ENCODE measurements at regions not wholly inside any gene's neighbourhood (a gene's known extent, or its start where the extent isn't known, plus 50 kb on each side); places are given as distances from the start of the nearest gene placed in this dataset.

DNA sequence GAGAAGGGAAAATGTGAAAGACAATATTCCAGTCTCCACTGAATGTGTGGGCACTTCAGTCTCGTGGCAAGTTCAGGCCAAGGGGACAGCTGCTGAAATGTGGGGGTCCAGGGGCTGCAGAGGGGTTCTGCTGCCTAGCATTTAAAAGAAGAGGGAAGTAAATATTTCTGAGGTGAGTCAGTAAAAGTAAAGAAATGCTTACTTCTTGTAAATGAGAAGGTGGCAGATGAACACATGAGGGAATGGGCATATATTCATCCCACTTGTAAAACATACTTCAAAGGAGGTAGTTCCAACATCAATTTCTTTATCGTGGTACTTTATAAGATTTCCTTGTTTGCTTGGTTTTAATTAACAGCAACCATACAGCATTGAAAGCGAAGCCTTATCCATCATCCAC is 63.1 kb upstream of the HIVEP3 start:
- no peak for TF ChIP-seq POLR2A (IDR thresholded peaks at IDR 0.05)
- no peak for TF ChIP-seq EP300 (IDR thresholded peaks at IDR 0.05)
- no peak for TF ChIP-seq POLR2AphosphoS5 (IDR thresholded peaks at IDR 0.05)
- TF ChIP-seq, protein P1, sequence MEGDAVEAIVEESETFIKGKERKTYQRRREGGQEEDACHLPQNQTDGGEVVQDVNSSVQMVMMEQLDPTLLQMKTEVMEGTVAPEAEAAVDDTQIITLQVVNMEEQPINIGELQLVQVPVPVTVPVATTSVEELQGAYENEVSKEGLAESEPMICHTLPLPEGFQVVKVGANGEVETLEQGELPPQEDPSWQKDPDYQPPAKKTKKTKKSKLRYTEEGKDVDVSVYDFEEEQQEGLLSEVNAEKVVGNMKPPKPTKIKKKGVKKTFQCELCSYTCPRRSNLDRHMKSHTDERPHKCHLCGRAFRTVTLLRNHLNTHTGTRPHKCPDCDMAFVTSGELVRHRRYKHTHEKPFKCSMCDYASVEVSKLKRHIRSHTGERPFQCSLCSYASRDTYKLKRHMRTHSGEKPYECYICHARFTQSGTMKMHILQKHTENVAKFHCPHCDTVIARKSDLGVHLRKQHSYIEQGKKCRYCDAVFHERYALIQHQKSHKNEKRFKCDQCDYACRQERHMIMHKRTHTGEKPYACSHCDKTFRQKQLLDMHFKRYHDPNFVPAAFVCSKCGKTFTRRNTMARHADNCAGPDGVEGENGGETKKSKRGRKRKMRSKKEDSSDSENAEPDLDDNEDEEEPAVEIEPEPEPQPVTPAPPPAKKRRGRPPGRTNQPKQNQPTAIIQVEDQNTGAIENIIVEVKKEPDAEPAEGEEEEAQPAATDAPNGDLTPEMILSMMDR (IDR thresholded peaks at IDR 0.05), result no peak
- Histone ChIP-seq H3K36me3 (no peaks in the 10 kb centered on the region), H3K9me3 (no peaks in the 10 kb centered on the region), H3K27me3 (no peaks in the 10 kb centered on the region), H3K27ac (no peak overlapping the region), H3K4me3 (no peak overlapping the region), H3K4me1 (no peaks in the 10 kb centered on the region)
- no peak for DNase-seq (ENCODE audit: low spot score in 2 of 2)
- WGBS, result 91% methylated on average over 3 of the region's 3 CpGs

DNA sequence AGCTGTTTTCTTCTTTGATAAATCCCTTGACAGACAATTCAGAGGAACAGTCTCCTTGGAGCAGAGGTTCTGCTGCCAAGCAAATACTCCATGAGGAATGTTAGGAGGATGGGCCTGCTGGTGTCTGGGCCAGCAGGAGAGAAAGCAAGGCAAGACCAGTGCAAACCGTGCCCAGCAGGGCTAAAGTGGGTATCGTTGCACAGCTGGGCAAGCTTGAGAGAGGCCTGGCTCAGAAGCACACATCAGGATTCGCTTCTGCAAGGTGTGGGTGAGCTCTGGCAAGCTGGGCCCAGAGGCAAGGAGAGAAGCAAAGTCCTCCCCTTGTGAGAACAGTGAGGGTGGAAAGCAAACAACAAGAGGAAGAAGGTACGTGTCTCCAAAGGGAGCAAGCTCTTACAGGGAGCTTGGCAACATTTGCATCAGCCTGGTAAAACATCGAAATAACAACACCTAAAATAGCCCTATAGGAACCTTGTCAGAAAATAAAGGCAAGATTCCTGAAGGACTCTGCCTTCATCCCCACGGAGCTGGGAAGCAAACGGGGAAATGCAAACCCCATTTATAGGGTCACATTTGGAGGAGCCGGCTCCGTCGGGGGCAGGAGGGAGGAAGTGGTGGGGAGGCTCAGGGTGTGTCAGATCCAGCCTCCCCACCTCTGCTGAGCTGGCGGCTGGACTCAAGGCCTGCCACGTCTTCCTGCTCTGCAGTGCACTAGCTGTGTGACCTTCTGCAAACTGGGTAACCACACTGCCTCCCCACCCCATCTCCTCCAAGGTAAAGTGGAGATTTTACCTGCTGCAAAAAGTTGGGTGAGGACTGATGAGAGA is 62.3 kb upstream of the HIVEP3 start:
- H3K9me3 ChIP-seq, result no peaks in the 10 kb centered on the region
- DNase-seq (ENCODE audit: low spot score in 2 of 2), result no peak
- no peak overlapping the region for H3K27ac ChIP-seq
- H3K36me3 ChIP-seq, result no peaks in the 10 kb centered on the region
- peaks cover 4% of the 10 kb centered on the region for H3K4me1 ChIP-seq
- H3K4me3 ChIP-seq, result no peak overlapping the region
- WGBS, result 61% methylated on average over 12 of the region's 12 CpGs
- no peaks in the 10 kb centered on the region for H3K27me3 ChIP-seq
- no peak for TF ChIP-seq POLR2A (IDR thresholded peaks at IDR 0.05)
- no peak for TF ChIP-seq EP300 (IDR thresholded peaks at IDR 0.05)
- TF ChIP-seq, protein P1 (IDR thresholded peaks at IDR 0.05), result no peak
- TF ChIP-seq POLR2AphosphoS5 (IDR thresholded peaks at IDR 0.05), result no peak

DNA sequence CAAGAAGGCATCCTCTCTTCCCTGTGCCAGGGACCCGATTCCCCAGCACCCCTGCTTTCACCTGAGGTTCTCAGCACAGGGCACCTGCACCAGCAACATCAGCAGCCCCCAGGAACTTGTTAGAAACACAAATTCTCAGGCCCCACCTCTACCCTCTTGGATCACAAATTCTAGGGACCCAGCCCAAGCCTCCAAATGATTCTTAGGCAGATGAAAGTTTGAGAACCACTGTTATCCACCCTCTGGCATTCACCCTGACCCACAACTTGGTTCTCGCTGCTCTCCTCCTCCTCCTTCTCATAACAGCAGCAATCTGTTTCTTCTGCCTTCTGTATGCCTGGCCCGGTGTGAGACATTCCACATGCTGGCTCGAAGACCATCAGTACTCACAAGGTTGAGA is 60.3 kb upstream of the HIVEP3 start:
- Histone ChIP-seq H3K9me3 (no peaks in the 10 kb centered on the region), H3K4me3 (no peak overlapping the region), H3K27me3 (no peaks in the 10 kb centered on the region), H3K27ac (no peak overlapping the region), H3K36me3 (no peaks in the 10 kb centered on the region), H3K4me1 (peaks cover 4% of the 10 kb centered on the region)
- WGBS, result 85% methylated on average over 4 of the region's 4 CpGs
- no peak for TF ChIP-seq EP300 (IDR thresholded peaks at IDR 0.05)
- no peak for TF ChIP-seq POLR2A (IDR thresholded peaks at IDR 0.05)
- TF ChIP-seq, protein P1 (IDR thresholded peaks at IDR 0.05), result no peak
- no peak for TF ChIP-seq POLR2AphosphoS5 (IDR thresholded peaks at IDR 0.05)
- DNase-seq (ENCODE audit: low spot score in 2 of 2), result no peak

DNA sequence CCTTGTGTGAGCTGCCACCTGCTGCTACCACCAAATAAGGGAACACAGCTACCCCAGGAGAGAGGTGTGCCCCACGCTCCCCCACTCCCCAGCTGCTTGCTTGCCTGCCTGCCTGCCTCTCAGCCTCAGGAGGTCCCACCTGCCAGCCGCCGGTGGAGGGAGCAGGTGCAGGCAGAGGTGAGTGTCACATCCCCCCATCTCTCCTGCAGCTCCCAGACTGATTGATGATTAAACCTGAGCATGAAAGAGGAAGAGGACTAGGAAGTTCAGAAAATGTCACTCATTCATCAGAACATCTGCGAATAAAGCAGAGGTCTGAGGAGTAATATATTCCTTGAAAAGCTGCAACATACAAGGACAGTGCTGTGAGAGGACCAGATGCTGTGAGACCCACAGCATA is 58.6 kb upstream of the HIVEP3 start:
- Histone ChIP-seq H3K36me3 (no peaks in the 10 kb centered on the region), H3K27me3 (no peaks in the 10 kb centered on the region), H3K9me3 (no peaks in the 10 kb centered on the region), H3K4me3 (no peak overlapping the region), H3K4me1 (peaks cover 4% of the 10 kb centered on the region), H3K27ac (no peak overlapping the region)
- TF ChIP-seq, protein P1 (IDR thresholded peaks at IDR 0.05), result no peak
- TF ChIP-seq POLR2A (IDR thresholded peaks at IDR 0.05) (no peak), EP300 (IDR thresholded peaks at IDR 0.05) (no peak), POLR2AphosphoS5 (IDR thresholded peaks at IDR 0.05) (no peak)
- no peak for DNase-seq (ENCODE audit: low spot score in 2 of 2)
- 86% methylated on average over 4 of the region's 4 CpGs for WGBS

DNA sequence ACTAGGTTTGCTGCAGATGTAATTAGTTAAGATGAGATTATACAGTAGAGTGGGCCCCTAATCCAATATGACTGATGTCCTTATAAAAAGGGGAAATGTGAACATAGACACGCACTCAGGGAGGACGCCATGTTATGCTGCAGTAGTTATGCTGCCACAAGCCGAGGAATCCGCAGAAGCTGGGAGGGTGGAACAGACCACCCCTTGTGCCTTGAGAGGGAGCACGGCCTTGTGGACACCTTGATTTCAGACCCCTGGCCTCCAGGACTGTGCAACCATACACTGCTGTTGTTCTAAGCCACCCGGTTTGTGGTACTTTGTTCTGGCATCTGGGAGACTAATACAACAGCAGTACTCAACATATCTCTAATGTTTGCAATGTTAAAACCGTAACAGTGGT is 57.9 kb upstream of the HIVEP3 start:
- Histone ChIP-seq H3K27me3 (no peaks in the 10 kb centered on the region), H3K36me3 (no peaks in the 10 kb centered on the region), H3K9me3 (no peaks in the 10 kb centered on the region), H3K4me1 (peaks cover 4% of the 10 kb centered on the region), H3K4me3 (no peak overlapping the region), H3K27ac (no peak overlapping the region)
- DNase-seq (ENCODE audit: low spot score in 2 of 2), result no peak
- TF ChIP-seq POLR2AphosphoS5 (IDR thresholded peaks at IDR 0.05), result no peak
- TF ChIP-seq EP300 (IDR thresholded peaks at IDR 0.05), result no peak
- no peak for TF ChIP-seq POLR2A (IDR thresholded peaks at IDR 0.05)
- TF ChIP-seq, protein P1 (IDR thresholded peaks at IDR 0.05), result no peak
- WGBS, result 86% methylated on average over 7 of the region's 7 CpGs
